Endodermal cell (in vitro differentiated cells): ENCODE measurements at regions not wholly inside any gene's neighbourhood (a gene's known extent, or its start where the extent isn't known, plus 50 kb on each side); places are given as distances from the start of the nearest gene placed in this dataset.

Experiments used
- DNase-seq: peaks from one replicate; pipeline ENCODE4 v3.0.0-alpha.2; 2017
- H3K27ac ChIP-seq: 2 replicates; pipeline ENCODE4 v1.5.1; 2013; ENCODE audit warnings: mild to moderate bottlenecking, low read depth, low read length, moderate library complexity
- H3K27me3 ChIP-seq: 2 replicates; pipeline ENCODE4 v1.6.1; 2013; ENCODE audit warnings: mild to moderate bottlenecking, low read length, moderate library complexity; ENCODE audit not compliant: insufficient read depth, control insufficient read depth, poor library complexity, severe bottlenecking
- H3K36me3 ChIP-seq: 2 replicates; pipeline ENCODE4 v1.7.0; 2013; ENCODE audit warnings: mild to moderate bottlenecking, low read length, moderate library complexity; ENCODE audit not compliant: control insufficient read depth, insufficient read depth
- H3K4me1 ChIP-seq: one replicate; pipeline ENCODE4 v1.7.0; 2013; ENCODE audit warnings: low read length; ENCODE audit not compliant: control insufficient read depth, insufficient read depth
- H3K4me3 ChIP-seq: 2 replicates; pipeline ENCODE4 v1.5.1; 2013; ENCODE audit warnings: mild to moderate bottlenecking, low read length, moderate library complexity
- H3K9ac ChIP-seq: 2 replicates; pipeline ENCODE4 v1.6.1; 2013; ENCODE audit warnings: mild to moderate bottlenecking, low read length, moderate library complexity; ENCODE audit not compliant: poor library complexity, severe bottlenecking; ENCODE audit errors: extremely low read depth
- H3K9me3 ChIP-seq: 2 replicates; pipeline ENCODE4 v1.6.1; 2013; ENCODE audit warnings: mild to moderate bottlenecking, low read length, moderate library complexity; ENCODE audit not compliant: control insufficient read depth
- H3K27ac Mint-ChIP-seq: 2 replicates; pipeline ENCODE4 v1.8.0; 2020; ENCODE audit warnings: mixed read lengths
- H3K27me3 Mint-ChIP-seq: 2 replicates; pipeline ENCODE4 v1.8.0; 2021; ENCODE audit warnings: mild to moderate bottlenecking, mixed read lengths; ENCODE audit not compliant: insufficient read depth
- H3K36me3 Mint-ChIP-seq: 2 replicates; pipeline ENCODE4 v1.8.0; 2020; ENCODE audit warnings: low read depth, mixed read lengths
- H3K4me1 Mint-ChIP-seq: 2 replicates; pipeline ENCODE4 v1.8.0; 2020; ENCODE audit warnings: mixed read lengths
- H3K4me3 Mint-ChIP-seq: 2 replicates; pipeline ENCODE4 v1.8.0; 2020; ENCODE audit warnings: mild to moderate bottlenecking, moderate library complexity, mixed read lengths
- H3K9me3 Mint-ChIP-seq: 2 replicates; pipeline ENCODE4 v1.8.0; 2020; ENCODE audit warnings: mild to moderate bottlenecking, mixed read lengths
- WGBS, 2 experiments: methylation state at CpG; one replicate each; pipeline versions ENCODE4 v1.1.5 to v1.1.7; 2013; ENCODE audit warnings: missing lambda C conversion rate in 2 of 2, mixed read lengths in 1 of 2; ENCODE audit not compliant: insufficient coverage in 1 of 2, insufficient read length in 1 of 2; 5-methylcytosine and 5-hydroxymethylcytosine counted together
- TF ChIP-seq, protein P1 (sequence below): fragments of 200-600 bp; sonication (generic); conservative IDR thresholded peaks from 2 replicates; pipeline ENCODE4 v1.5.0; 2021; ENCODE audit warnings: antibody characterized with exemption, mild to moderate bottlenecking

DNA sequence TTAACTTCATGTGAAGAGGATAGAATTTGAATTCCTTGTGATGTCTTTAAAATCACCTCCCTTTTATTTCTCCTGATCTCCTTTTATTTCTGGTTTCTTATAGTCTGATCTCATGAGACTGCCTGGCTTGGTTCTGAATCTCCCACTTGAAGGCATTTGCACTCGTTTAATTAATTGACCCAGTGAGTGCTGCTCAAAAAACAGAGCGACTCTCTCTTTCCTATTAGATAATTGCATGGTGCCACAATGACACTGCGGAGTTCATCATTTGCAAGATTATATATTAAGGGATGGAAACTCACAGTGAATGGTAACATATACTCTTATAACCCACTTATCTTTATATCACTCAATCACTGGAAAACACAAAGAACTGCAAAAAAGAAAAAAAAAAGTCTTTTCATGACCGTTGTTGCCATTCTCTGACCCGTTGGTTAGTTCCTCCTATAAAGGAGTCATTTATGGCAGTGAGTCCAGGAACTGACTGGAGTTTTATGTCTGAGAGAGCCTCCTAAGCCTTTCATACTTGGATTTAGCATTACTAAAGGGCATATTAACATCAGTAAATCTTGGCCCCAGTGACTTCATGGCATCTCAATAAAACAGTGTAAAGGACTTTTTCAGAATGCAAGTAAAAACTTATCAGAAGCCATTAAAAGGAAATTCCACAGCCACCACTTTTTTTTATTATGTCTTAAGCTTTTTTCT, 103.3 kb upstream of the EPHA4 start:
- Histone ChIP-seq H3K27me3 (no peaks in the 10 kb centered on the region), H3K4me3 (no peak overlapping the region), H3K27ac (no peak overlapping the region), H3K36me3 (no peaks in the 10 kb centered on the region), H3K9ac (no peak overlapping the region), H3K4me1 (no peaks in the 10 kb centered on the region), H3K9me3 (no peaks in the 10 kb centered on the region)
- Mint-ChIP-seq H3K4me1 (peaks cover 4% of the 10 kb centered on the region), H3K27ac (no peak overlapping the region), H3K36me3 (no peaks in the 10 kb centered on the region), H3K27me3 (no peaks in the 10 kb centered on the region), H3K9me3 (no peaks in the 10 kb centered on the region), H3K4me3 (no peak overlapping the region)
- DNase-seq: no peak
- WGBS, 2 experiments: 80 to 91% methylated on average over 3 to 4 of the region's 5 CpGs
- TF ChIP-seq, protein P1, sequence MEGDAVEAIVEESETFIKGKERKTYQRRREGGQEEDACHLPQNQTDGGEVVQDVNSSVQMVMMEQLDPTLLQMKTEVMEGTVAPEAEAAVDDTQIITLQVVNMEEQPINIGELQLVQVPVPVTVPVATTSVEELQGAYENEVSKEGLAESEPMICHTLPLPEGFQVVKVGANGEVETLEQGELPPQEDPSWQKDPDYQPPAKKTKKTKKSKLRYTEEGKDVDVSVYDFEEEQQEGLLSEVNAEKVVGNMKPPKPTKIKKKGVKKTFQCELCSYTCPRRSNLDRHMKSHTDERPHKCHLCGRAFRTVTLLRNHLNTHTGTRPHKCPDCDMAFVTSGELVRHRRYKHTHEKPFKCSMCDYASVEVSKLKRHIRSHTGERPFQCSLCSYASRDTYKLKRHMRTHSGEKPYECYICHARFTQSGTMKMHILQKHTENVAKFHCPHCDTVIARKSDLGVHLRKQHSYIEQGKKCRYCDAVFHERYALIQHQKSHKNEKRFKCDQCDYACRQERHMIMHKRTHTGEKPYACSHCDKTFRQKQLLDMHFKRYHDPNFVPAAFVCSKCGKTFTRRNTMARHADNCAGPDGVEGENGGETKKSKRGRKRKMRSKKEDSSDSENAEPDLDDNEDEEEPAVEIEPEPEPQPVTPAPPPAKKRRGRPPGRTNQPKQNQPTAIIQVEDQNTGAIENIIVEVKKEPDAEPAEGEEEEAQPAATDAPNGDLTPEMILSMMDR: no peak

DNA sequence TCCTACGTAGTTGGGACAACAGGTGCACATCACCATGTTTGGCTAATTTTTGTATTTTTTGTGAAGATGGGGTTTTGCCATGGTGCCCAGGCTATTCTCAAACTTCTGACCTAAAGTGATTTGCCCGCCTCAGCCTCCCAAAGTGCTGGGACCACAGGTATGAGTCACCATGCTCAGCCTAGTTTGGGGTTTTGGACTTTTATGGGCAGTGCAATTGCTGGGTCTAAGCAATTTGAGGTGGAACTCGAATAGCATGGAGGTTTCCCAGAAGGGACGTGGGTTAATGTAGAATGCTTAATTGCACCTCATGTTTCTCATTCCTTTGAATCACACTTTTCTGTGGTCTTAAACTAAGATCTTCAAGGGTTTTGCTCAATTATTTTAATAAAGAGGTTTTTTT, 102.3 kb upstream of the EPHA4 start:
- Histone ChIP-seq H3K4me1 (no peaks in the 10 kb centered on the region), H3K27ac (no peak overlapping the region), H3K9ac (no peak overlapping the region), H3K9me3 (no peaks in the 10 kb centered on the region), H3K27me3 (no peaks in the 10 kb centered on the region), H3K36me3 (no peaks in the 10 kb centered on the region), H3K4me3 (no peak overlapping the region)
- H3K27me3 Mint-ChIP-seq: no peaks in the 10 kb centered on the region
- TF ChIP-seq, protein P1: no peak
- no peak overlapping the region for H3K4me3 Mint-ChIP-seq
- no peak for DNase-seq
- WGBS, 2 experiments: 85 to 96% methylated on average over 1 to 4 of the region's 4 CpGs
- H3K4me1 Mint-ChIP-seq: peaks cover 4% of the 10 kb centered on the region
- H3K27ac Mint-ChIP-seq: no peak overlapping the region
- no peaks in the 10 kb centered on the region for H3K9me3 Mint-ChIP-seq
- H3K36me3 Mint-ChIP-seq: no peaks in the 10 kb centered on the region

DNA sequence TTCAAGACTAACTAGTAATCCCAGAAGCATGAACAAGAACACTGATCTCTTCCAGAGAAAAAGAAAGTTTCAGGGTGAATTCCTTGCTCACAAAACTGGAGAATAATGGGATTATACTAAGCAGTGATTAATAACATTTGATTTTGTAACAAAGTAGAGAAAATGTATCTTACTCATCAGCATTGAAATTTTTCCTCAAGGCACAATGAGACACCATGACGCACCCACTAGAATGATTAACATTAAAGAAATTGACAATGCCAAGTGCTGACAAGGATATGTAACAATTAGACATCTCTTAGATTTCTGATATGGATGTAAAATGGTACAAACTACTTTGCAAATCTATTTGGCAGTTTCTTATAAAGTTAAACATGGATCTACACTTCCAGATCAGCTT, 101.1 kb upstream of the EPHA4 start:
- Mint-ChIP-seq H3K27me3 (no peaks in the 10 kb centered on the region), H3K4me3 (no peak overlapping the region), H3K9me3 (no peaks in the 10 kb centered on the region), H3K36me3 (no peaks in the 10 kb centered on the region), H3K27ac (no peak overlapping the region), H3K4me1 (peaks cover 4% of the 10 kb centered on the region)
- TF ChIP-seq, protein P1: no peak
- Histone ChIP-seq H3K27me3 (no peaks in the 10 kb centered on the region), H3K36me3 (no peaks in the 10 kb centered on the region), H3K4me3 (no peak overlapping the region), H3K4me1 (no peaks in the 10 kb centered on the region), H3K9me3 (peaks cover 3% of the 10 kb centered on the region), H3K27ac (no peak overlapping the region), H3K9ac (no peak overlapping the region)
- DNase-seq: no peak
- WGBS, 2 experiments: 100% methylated on average over 1 of the region's 1 CpG
